IMR-90 (cell line): ENCODE measurements at regions not wholly inside any gene's neighbourhood (a gene's known extent, or its start where the extent isn't known, plus 50 kb on each side); places are given as distances from the start of the nearest gene placed in this dataset.

Experiments used
- ATAC-seq: fragments of 200-7000 bp; cut with Tn5 transposase; 2 replicates; pipeline ENCODE4 v1.9.1; 2020; ENCODE audit warnings: low read depth, mild to moderate bottlenecking, moderate library complexity
- BruUV-seq: library from RNA; stranded (reverse); fragments of 400-500 nt; replicated peaks from 2 replicates; lab custom pipeline; 2021; lab: Mats Ljungman, UMichigan
- CTCF ChIA-PET: fragments of 300-600 bp; formaldehyde crosslinking; extraction: SDS; loops from one replicate; lab custom pipeline; 2021; ENCODE audit warnings: antibody characterized with exemption; lab: Yijun Ruan, JAX
- POLR2A ChIA-PET: fragments of 300-600 bp; sonication (Branson Sonifier 250); formaldehyde crosslinking; loops from one replicate; lab custom pipeline; 2022; ENCODE audit warnings: antibody characterized with exemption; ENCODE audit not compliant: unreplicated experiment; lab: Charles Lee
- DNase-seq: peaks from one replicate; pipeline ENCODE4 v3.0.0; 2013
- H2AFZ ChIP-seq: replicated peaks from 2 replicates; pipeline ENCODE3; 2013; ENCODE audit warnings: low read length, mild to moderate bottlenecking; ENCODE audit not compliant: poor library complexity
- H2AK5ac ChIP-seq: 2 replicates; pipeline ENCODE4 v1.6.1; 2013; ENCODE audit warnings: low read depth, low read length, inconsistent platforms
- H2AK9ac ChIP-seq: replicated peaks from 2 replicates; pipeline ENCODE3; 2013; ENCODE audit warnings: mild to moderate bottlenecking, low read depth, low read length, moderate library complexity; ENCODE audit not compliant: poor library complexity
- H2BK120ac ChIP-seq: 2 replicates; pipeline ENCODE4 v1.6.1; 2013; ENCODE audit warnings: low read depth, low read length, inconsistent platforms
- H2BK15ac ChIP-seq: 3 replicates; pipeline ENCODE4 v1.6.1; 2013; ENCODE audit warnings: low read depth, low read length, inconsistent platforms
- H2BK20ac ChIP-seq: 2 replicates; pipeline ENCODE4 v1.6.1; 2013; ENCODE audit warnings: low read depth, mild to moderate bottlenecking, inconsistent platforms, low read length, moderate library complexity
- H2BK5ac ChIP-seq: 2 replicates; pipeline ENCODE4 v1.6.1; 2013; ENCODE audit warnings: mild to moderate bottlenecking, low read depth, low read length, inconsistent platforms; ENCODE audit not compliant: poor library complexity, severe bottlenecking
- H3K14ac ChIP-seq: replicated peaks from 2 replicates; pipeline ENCODE4 v1.6.1; 2013; ENCODE audit warnings: low read depth, low read length, inconsistent platforms
- H3K18ac ChIP-seq: 2 replicates; pipeline ENCODE4 v1.6.1; 2013; ENCODE audit warnings: low read depth, low read length, control low read depth
- H3K23ac ChIP-seq: 2 replicates; pipeline ENCODE4 v1.6.1; 2013; ENCODE audit warnings: low read depth, low read length, inconsistent platforms
- H3K27ac ChIP-seq: 2 replicates; pipeline ENCODE4 v1.5.1; 2013; ENCODE audit warnings: mild to moderate bottlenecking, control low read depth, low read length; ENCODE audit not compliant: insufficient read depth
- H3K27me3 ChIP-seq: 2 replicates; pipeline ENCODE4 v1.6.1; 2013; ENCODE audit warnings: low read length; ENCODE audit not compliant: control insufficient read depth, insufficient read depth
- H3K36me3 ChIP-seq: 2 replicates; pipeline ENCODE4 v1.6.1; 2013; ENCODE audit warnings: low read length, mixed read lengths; ENCODE audit not compliant: control insufficient read depth, insufficient read depth
- H3K4ac ChIP-seq: 2 replicates; pipeline ENCODE4 v1.6.1; 2013; ENCODE audit warnings: low read depth, low read length, inconsistent platforms
- H3K4me1 ChIP-seq: 2 replicates; pipeline ENCODE4 v1.6.1; 2013; ENCODE audit warnings: low read length, mixed read lengths; ENCODE audit not compliant: control insufficient read depth, insufficient read depth
- H3K4me2 ChIP-seq: 2 replicates; pipeline ENCODE4 v1.6.1; 2013; ENCODE audit warnings: low read depth, mild to moderate bottlenecking, control low read depth, low read length, moderate library complexity
- H3K4me3 ChIP-seq: 2 replicates; pipeline ENCODE4 v1.5.1; 2013; ENCODE audit warnings: low read depth, mild to moderate bottlenecking, control low read depth, low read length, moderate library complexity; ENCODE audit not compliant: insufficient read depth
- H3K56ac ChIP-seq: 2 replicates; pipeline ENCODE4 v1.6.1; 2013; ENCODE audit warnings: low read length, inconsistent platforms; ENCODE audit not compliant: insufficient read depth; ENCODE audit errors: extremely low read depth
- H3K79me1 ChIP-seq, 2 experiments: 2 replicates each; pipeline ENCODE4 v1.6.1; 2013; ENCODE audit warnings: low read length in 2 of 2, inconsistent platforms in 1 of 2, low read depth in 1 of 2
- H3K9ac ChIP-seq: 2 replicates; pipeline ENCODE4 v1.6.1; 2013; ENCODE audit warnings: low read depth, low read length, control low read depth
- H3K9me1 ChIP-seq: 2 replicates; pipeline ENCODE4 v1.6.1; 2013; ENCODE audit warnings: low read length, inconsistent platforms; ENCODE audit not compliant: insufficient read depth
- H3K9me3 ChIP-seq: 2 replicates; pipeline ENCODE4 v1.6.1; 2013; ENCODE audit warnings: low read length; ENCODE audit not compliant: control insufficient read depth, insufficient read depth
- H4K20me1 ChIP-seq: 2 replicates; pipeline ENCODE4 v1.6.1; 2013; ENCODE audit warnings: low read length, inconsistent platforms; ENCODE audit not compliant: insufficient read depth
- H4K5ac ChIP-seq: 2 replicates; pipeline ENCODE4 v1.6.1; 2013; ENCODE audit warnings: mild to moderate bottlenecking, low read depth, low read length, control low read depth
- H4K8ac ChIP-seq, 2 experiments: 2 replicates each; pipeline ENCODE4 v1.6.1; 2013; ENCODE audit warnings: low read depth in 2 of 2, low read length in 2 of 2, control low read depth in 1 of 2, inconsistent platforms in 1 of 2
- H4K91ac ChIP-seq: 2 replicates; pipeline ENCODE4 v1.6.1; 2013; ENCODE audit warnings: low read depth, low read length, inconsistent platforms; ENCODE audit not compliant: insufficient read depth
- ELK1 ChIP-seq: fragments of 150-350 bp; IDR thresholded peaks from 2 replicates; pipeline ENCODE4 v1.6.1; 2016; ENCODE audit warnings: low read depth, mild to moderate bottlenecking, low read length, moderate library complexity, borderline replicate concordance
- FOS ChIP-seq: fragments of 150-350 bp; IDR thresholded peaks from 2 replicates; pipeline ENCODE4 v1.6.1; 2016; ENCODE audit warnings: low read depth, low read length
- MAFK ChIP-seq: IDR thresholded peaks from 2 replicates; pipeline ENCODE4 v1.6.1; 2012; ENCODE audit warnings: low read depth, low read length, improper control_type of control experiment
- NFE2L2 ChIP-seq: fragments of 150-350 bp; IDR thresholded peaks from 2 replicates; pipeline ENCODE4 v1.6.1; 2016; ENCODE audit warnings: low read depth, mild to moderate bottlenecking, low read length
- POLR2A ChIP-seq: IDR thresholded peaks from 2 replicates; pipeline ENCODE4 v1.6.1; 2012; ENCODE audit warnings: mild to moderate bottlenecking, low read depth, low read length
- RAD21 ChIP-seq: IDR thresholded peaks from 2 replicates; pipeline ENCODE4 v1.6.1; 2012; ENCODE audit warnings: low read length, improper control_type of control experiment
- USF2 ChIP-seq: fragments of 150-350 bp; IDR thresholded peaks from 2 replicates; pipeline ENCODE4 v1.6.1; 2017; ENCODE audit warnings: mild to moderate bottlenecking, antibody characterized with exemption, low read length, low read depth
- WGBS, 2 experiments: methylation state at CpG; one replicate each; pipeline versions ENCODE4 v1.1.5 to v1.1.7; 2013; ENCODE audit warnings: missing lambda C conversion rate in 2 of 2; ENCODE audit not compliant: insufficient read length in 1 of 2; ENCODE audit errors: extremely low coverage in 2 of 2; 5-methylcytosine and 5-hydroxymethylcytosine counted together
- dilution Hi-C: fragments of 300-500 bp; cut with HindIII; formaldehyde crosslinking; loops from one replicate; pipeline ENCODE4 v1.14.3; 2018; ENCODE audit warnings: low sequenced_read_pairs; ENCODE audit not compliant: unreplicated experiment
- in situ Hi-C: fragments of 300-500 bp; cut with MboI; formaldehyde crosslinking; loops from 3 replicates; pipeline ENCODE4 v1.14.3; 2019; ENCODE audit warnings: low sequenced_read_pairs, inconsistent platforms, mixed read lengths
- intact Hi-C: fragments of 100-400 bp; cut with micrococcal nuclease; formaldehyde crosslinking; loops from 2 replicates; pipeline ENCODE4 v1.10.0; 2022

- Histone ChIP-seq H2AFZ (no peak overlapping the region), H3K9ac (no peak overlapping the region), H3K23ac (no peak overlapping the region), H3K4ac (no peak overlapping the region), H3K79me1 (no peaks in the 10 kb centered on the region), H3K9me1 (no peaks in the 10 kb centered on the region), H4K91ac (no peak overlapping the region), H2AK9ac (no peak overlapping the region), H3K4me3 (no peak overlapping the region), H3K4me1 (no peaks in the 10 kb centered on the region), H2AK5ac (no peak overlapping the region), H4K20me1 (no peaks in the 10 kb centered on the region), H2BK120ac (no peak overlapping the region), H3K4me2 (no peak overlapping the region), H3K9me3 (no peaks in the 10 kb centered on the region), H3K27ac (no peak overlapping the region), H4K5ac (no peak overlapping the region), H3K14ac (no peak overlapping the region), H3K27me3 (peaks cover 12% of the 10 kb centered on the region; the same call in 1 of the 2 replicates), H2BK20ac (no peak overlapping the region), H3K36me3 (no peaks in the 10 kb centered on the region), H3K18ac (no peak overlapping the region), H3K56ac (no peak overlapping the region), H2BK15ac (no peak overlapping the region), H2BK5ac (no peak overlapping the region), H4K8ac (no peak overlapping the region)
- ChIA-PET CTCF (no interaction called here), POLR2A (no interaction called here)
- TF ChIP-seq FOS (no peak), MAFK (no peak), POLR2A (no peak), RAD21 (no peak), NFE2L2 (no peak), USF2 (no peak), ELK1 (no peak)
- 83% methylated on average over 6 of the region's 18 CpGs; no CpG with 5 or more reads in 1 of the 2 experiments for WGBS, 2 experiments
- intact Hi-C loops (loop anchor here (5.0 kb wide), 1 partner anchor 341 kb away; no protein-coding TSS in a partner anchor), in situ Hi-C loops (no loop called here), dilution Hi-C loops (no loop called here)
- no TSS peak for BruUV-seq
- no peak for DNase-seq
- ATAC-seq, result no peak
Measured at GRCh38 chr15:77901251-77901881, 176.1 kb downstream of the TBC1D2B start.
